Skeletal muscle tissue (tissue), 3 donors: ENCODE measurements at regions not wholly inside any gene's neighbourhood (a gene's known extent, or its start where the extent isn't known, plus 50 kb on each side); places are given as distances from the start of the nearest gene placed in this dataset.

Experiments
- H3K27ac ChIP-seq: one replicate; pipeline ENCODE4 v1.7.0; 2013; ENCODE audit warnings: mild to moderate bottlenecking, low read depth, low read length, inconsistent platforms
- H3K27me3 ChIP-seq, 3 donors: one replicate each; pipeline ENCODE4 v1.7.0; 2013; ENCODE audit warnings: low read length in 3 of 3; ENCODE audit not compliant: control insufficient read depth in 3 of 3, insufficient read depth in 3 of 3
- H3K36me3 ChIP-seq, 3 donors: one replicate each; pipeline ENCODE4 v1.7.0; 2013; ENCODE audit warnings: low read length in 3 of 3; ENCODE audit not compliant: control insufficient read depth in 3 of 3, insufficient read depth in 3 of 3
- H3K4me1 ChIP-seq, 3 donors: one replicate each; pipeline ENCODE4 v1.7.0; 2013; ENCODE audit warnings: low read length in 3 of 3, mild to moderate bottlenecking in 3 of 3; ENCODE audit not compliant: control insufficient read depth in 3 of 3, insufficient read depth in 3 of 3
- H3K4me3 ChIP-seq, 3 donors: one replicate each; pipeline ENCODE4 v1.7.0; 2013; ENCODE audit warnings: low read length in 3 of 3
- H3K9ac ChIP-seq, 3 donors: one replicate each; pipeline ENCODE4 v1.7.0; 2013; ENCODE audit warnings: low read length in 3 of 3, mild to moderate bottlenecking in 3 of 3, moderate library complexity in 2 of 3, low read depth in 1 of 3
- H3K9me3 ChIP-seq, 3 donors: one replicate each; pipeline ENCODE4 v1.7.0; 2013; ENCODE audit warnings: low read length in 3 of 3; ENCODE audit not compliant: control insufficient read depth in 3 of 3
- donor health status: Osteomylitis.

DNA sequence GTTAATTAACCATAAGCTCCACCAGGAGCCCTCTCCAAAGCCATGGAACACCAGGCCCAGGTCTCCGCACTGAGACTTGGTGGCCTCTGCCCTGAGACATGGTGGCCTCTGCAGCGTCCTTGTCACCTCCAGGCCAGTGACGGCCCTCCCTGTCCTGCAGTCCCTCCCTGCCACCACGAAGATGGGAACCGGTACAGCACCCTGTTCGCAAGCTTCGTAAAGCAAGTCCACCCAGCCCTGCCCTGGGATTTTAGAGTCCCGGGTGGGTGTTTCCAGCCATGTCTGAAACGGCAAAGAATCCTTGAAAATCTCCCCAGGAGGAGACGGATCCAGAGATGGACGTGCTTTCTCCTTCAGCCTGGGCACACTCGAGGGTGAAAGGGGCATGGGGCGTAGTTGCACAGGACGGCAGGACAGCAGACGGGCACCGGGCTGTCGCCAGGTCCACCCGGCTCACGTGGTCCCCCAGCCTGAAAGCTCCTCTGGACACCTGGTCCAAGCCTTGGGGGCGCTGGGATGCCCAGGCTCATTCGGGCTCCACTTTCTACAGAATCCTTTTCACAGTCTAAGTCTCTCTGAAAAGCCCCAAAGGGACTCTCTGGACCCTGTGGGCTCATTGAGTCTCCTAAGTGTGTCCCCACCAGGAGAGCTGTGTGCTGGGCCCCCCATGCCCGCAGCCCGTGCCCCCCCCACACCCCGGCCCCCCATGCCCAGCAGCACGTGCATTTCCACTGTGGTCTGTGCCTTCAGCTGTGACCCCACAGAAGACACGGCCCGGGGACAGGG is 456.2 kb downstream of the BRD1 start:
- Histone ChIP-seq H3K4me1 (no peaks in the 10 kb centered on the region), H3K36me3 (no peaks in the 10 kb centered on the region), H3K9me3 (peaks cover 0 to 3% (median 2%) of the 10 kb centered on the region in 3 donors), H3K9ac (no peak overlapping the region), H3K27ac (no peak overlapping the region), H3K27me3 (peaks cover 8 to 48% (median 26%) of the 10 kb centered on the region in 3 donors), H3K4me3 (no peak overlapping the region)

DNA sequence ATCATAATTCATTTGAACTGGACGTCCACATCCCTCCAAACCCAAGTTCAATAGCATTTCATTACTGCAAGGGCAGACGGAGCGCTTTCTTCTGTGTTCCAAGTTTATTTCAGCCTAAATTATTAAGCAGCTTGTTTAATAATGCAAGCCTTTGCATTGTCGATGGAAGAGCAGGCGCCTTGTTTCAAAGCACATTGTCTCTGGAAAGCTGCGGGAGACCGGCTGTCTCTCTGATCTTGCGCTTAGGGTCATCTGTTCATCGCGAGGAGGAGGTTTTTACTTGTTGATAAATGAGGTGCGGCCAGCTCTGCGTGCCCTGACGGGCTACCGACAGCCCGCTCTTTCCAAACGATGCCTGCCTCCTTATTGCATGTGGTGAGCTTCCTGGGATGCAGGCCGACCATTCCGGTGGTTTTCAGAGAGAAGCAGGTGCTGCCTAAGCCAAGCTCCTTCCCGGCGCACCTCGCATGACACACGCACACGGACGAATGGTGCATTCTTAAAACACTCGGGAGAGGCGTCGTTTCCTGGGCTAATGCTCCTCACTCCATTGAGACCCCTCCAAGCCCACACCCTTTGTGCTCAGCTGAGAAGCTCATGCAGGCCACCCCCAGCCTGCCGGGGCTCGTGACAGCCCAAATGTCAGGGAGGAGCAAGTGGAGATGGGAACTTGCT is 456.9 kb downstream of the BRD1 start:
- Histone ChIP-seq H3K27ac (no peak overlapping the region), H3K27me3 (peaks cover 8 to 48% (median 26%) of the 10 kb centered on the region in 3 donors), H3K4me3 (no peak overlapping the region), H3K9me3 (peaks cover 0 to 3% (median 2%) of the 10 kb centered on the region in 3 donors), H3K36me3 (no peaks in the 10 kb centered on the region), H3K9ac (no peak overlapping the region), H3K4me1 (no peaks in the 10 kb centered on the region)

DNA sequence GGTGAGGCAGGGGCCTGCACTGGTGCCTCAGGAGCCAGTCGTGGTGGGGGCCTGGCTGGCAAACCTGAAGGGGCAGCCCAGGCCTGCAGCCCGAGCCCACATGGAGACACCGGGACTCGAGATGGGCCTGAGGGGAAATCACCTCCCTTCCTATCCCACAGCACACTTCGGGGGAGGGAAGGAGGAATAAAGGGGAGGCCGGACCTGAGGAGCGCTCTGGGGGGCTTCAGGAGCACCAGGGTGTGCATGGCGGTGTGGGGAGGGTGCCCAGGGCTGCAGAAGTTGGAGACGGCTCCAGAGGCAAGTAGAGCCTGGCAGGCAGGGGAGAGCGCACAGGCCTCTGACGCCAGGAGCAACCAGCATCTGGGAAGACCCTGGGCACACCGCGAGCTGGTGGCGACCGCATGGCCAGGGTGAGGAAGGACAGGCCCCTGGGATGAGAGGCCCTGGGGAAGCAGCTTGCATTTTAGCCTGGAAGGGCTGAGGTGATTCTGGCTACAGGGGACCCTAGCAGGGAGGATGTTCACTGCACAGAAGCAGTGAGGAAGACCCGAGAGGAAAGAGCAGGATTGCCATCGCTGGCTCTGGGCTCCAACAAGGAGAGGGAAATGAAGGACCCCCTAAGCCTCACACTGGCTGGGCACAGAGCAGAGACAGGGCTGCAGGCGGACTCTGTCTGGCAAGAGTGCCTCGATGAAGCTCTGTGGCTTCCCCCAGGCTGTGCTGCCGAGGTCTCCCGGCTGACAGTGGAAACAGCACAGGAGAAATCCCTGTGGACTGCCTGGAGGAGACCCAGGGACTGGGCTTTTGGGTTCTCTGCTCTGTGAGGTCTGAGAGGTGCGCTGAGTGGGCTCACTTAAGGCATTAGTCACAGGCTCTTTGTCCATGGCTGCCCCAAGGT is 457.7 kb downstream of the BRD1 start:
- H3K4me3 ChIP-seq, result no peak overlapping the region
- H3K9me3 ChIP-seq, result peaks cover 0 to 2% (median 2%) of the 10 kb centered on the region in 3 donors
- H3K9ac ChIP-seq, result no peak overlapping the region
- H3K27me3 ChIP-seq, result peaks cover 8 to 48% (median 30%) of the 10 kb centered on the region in 3 donors
- no peaks in the 10 kb centered on the region for H3K4me1 ChIP-seq
- no peaks in the 10 kb centered on the region for H3K36me3 ChIP-seq
- H3K27ac ChIP-seq, result no peak overlapping the region

DNA sequence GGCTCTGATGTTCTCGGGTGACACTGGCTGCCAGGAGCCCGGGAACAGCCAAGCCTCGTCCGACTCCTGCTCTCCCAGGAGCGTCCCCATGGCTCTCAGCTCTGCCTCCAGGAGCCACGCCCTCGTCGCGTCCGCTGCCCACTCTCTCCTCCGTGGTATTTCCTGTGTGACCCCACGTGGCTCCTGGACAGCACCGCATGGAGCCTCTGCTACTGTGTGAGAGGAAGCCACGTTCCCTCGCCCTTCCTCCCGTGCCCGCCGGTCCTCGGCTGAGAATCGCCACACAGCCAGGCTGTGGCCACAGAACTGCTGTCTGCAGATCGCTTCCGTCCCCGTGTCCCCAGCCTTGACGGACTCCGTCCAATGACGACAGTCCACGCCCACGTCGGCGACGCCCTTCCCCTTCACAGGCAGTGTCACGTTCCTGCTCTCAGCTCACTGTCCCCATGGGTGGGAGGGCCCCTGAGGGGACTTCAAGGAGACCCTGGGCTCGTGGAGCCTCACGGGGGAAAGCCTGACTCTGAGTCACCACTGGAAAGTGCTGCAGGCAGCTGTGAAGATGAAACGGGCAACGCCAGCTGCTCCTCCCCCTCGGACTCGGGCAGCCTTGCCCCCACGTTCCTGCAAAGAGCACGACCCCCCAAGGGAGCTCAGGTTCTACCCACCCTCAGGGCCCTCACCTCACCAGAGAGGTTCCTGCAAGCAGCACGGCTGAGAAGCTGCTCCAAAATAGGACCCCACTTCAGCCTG is 458.5 kb downstream of the BRD1 start:
- no peak overlapping the region for H3K27ac ChIP-seq
- H3K9ac ChIP-seq, result no peak overlapping the region
- H3K4me3 ChIP-seq, result no peak overlapping the region
- H3K4me1 ChIP-seq, result no peaks in the 10 kb centered on the region
- H3K36me3 ChIP-seq, result no peaks in the 10 kb centered on the region
- peaks cover 0 to 2% (median 0%) of the 10 kb centered on the region in 3 donors for H3K9me3 ChIP-seq
- H3K27me3 ChIP-seq, result peaks cover 8 to 48% (median 32%) of the 10 kb centered on the region in 3 donors

DNA sequence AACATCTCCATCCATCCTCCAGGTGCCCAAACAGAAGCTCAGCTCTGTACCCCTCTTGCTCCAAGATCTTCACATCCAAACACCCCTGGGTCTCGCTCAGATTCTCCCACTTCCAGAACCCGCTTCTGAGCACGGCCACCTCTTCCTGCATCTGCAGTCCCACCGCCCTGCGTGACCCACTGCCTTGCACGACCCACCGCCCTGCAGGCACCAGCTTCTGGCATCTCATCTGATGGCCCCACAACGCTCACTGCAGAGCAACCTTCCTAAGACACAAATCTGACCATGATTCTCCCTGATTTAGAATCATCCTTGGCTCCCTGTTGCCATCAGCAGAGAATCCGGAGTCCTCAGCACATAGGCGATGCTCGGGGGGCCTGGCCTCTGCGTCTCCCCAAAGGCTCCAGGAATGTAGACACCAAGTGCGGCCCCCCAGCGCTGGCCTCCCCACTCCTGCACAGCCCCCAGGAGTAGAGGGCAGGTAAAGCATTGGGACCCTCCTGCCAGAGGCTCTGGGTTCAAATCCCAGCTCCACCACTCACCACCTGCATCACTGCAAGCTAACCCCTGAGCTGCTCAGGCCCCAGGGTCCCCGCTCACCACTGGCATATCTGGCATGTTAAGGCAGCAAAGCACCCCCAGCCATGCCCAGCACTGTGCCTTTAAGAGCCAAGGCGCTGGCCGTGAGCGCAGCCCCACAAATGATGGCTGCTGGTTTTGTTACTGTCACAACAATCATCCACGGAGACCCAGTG is 459.3 kb downstream of the BRD1 start:
- no peaks in the 10 kb centered on the region for H3K4me1 ChIP-seq
- H3K9me3 ChIP-seq, result peaks cover 0 to 1% (median 0%) of the 10 kb centered on the region in 3 donors
- no peak overlapping the region for H3K4me3 ChIP-seq
- H3K27ac ChIP-seq, result no peak overlapping the region
- peaks cover 8 to 48% (median 32%) of the 10 kb centered on the region in 3 donors for H3K27me3 ChIP-seq
- H3K36me3 ChIP-seq, result no peaks in the 10 kb centered on the region
- no peak overlapping the region for H3K9ac ChIP-seq

DNA sequence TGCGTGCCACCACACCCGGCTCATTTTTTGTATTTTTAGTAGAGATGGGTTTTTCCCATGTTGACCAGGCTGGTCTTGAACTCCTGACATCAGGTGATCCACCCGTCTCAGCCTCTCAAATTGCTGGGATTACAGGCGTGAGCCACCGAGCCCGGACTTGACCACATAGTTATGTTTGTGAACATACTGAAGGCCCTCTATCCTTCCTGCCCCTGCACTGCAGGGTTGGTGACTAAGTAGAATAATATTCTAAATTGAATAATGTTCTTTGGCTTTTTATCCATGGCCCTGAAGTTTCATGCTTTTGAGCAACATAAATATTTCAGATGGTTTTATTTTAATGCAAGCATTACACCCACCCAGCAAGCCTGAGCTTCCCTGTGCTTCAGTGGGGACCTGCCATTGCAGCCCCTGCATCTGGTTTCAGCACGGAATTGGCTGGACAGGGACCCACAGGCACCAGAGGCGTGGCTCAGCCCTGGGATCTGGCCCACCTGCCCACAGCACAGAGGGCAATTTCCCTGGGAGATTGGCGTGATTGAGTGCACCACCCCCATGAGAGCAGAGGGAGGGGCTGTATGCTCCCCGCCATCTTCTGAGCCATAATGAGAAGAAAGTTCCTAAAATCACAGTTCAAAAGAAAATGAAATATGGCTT is 460.5 kb downstream of the BRD1 start:
- no peak overlapping the region for H3K9ac ChIP-seq
- no peaks in the 10 kb centered on the region for H3K4me1 ChIP-seq
- no peak overlapping the region for H3K27ac ChIP-seq
- peaks cover 8 to 42% (median 30%) of the 10 kb centered on the region in 3 donors for H3K27me3 ChIP-seq
- no peaks in the 10 kb centered on the region for H3K36me3 ChIP-seq
- no peak overlapping the region for H3K4me3 ChIP-seq
- no peaks in the 10 kb centered on the region for H3K9me3 ChIP-seq

DNA sequence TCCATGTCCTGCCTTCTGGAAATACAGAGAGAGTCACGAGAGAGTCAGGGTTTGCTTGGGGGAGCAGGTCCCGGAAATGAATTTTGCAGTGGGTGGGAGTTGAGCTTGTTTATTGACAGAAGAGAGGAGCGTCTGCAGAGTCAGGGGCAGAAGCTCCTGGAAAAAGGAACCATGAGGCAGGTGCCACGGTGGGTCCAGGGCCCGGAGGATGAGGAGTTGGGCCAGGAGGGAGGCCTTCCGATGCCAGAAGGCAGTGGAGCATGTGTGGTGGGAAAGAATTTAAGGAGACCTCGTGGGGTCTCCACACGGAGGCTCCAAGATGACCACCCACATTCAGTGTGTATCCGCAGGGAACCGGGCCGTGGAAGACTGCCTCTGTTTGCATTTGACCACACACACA is 461.2 kb downstream of the BRD1 start:
- Histone ChIP-seq H3K27me3 (peaks cover 8 to 40% (median 28%) of the 10 kb centered on the region in 3 donors), H3K9ac (no peak overlapping the region), H3K4me1 (no peaks in the 10 kb centered on the region), H3K9me3 (no peaks in the 10 kb centered on the region), H3K4me3 (no peak overlapping the region), H3K27ac (no peak overlapping the region), H3K36me3 (no peaks in the 10 kb centered on the region)

DNA sequence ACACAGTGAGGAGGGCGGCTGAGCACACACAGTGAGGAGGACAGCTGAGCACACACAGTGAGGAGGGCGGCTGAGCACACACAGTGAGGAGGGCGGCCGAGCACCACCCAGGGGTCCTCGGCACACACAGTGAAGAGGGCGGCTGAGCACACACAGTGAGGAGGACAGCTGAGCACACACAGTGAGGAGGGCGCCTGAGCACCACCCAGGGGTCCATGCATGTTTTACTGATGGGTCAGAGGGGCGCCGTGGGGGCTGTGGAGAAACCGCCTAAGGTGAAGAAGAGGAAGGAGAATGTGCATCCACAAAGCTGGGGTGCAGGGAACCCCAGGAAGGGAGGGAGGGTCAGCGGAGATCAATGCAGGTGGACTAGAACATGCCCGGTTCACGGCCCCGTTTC is 461.8 kb downstream of the BRD1 start:
- H3K9ac ChIP-seq, result no peak overlapping the region
- H3K4me3 ChIP-seq, result no peak overlapping the region
- H3K4me1 ChIP-seq, result no peaks in the 10 kb centered on the region
- no peaks in the 10 kb centered on the region for H3K9me3 ChIP-seq
- H3K27me3 ChIP-seq, result peaks cover 8 to 35% (median 26%) of the 10 kb centered on the region in 3 donors
- H3K27ac ChIP-seq, result no peak overlapping the region
- H3K36me3 ChIP-seq, result no peaks in the 10 kb centered on the region
